OCI-LY3 (cell line): ENCODE measurements at regions not wholly inside any gene's neighbourhood (a gene's known extent, or its start where the extent isn't known, plus 50 kb on each side); places are given as distances from the start of the nearest gene placed in this dataset.

Experiments used
- H2AFZ ChIP-seq: fragments of 200-600, 300-600 bp; shearing (Covaris generic); 2 replicates; pipeline ENCODE4 v1.6.0; 2014; ENCODE audit warnings: antibody characterized with exemption, low read depth, low read length
- H3K27ac ChIP-seq: fragments of 200-600, 300-600 bp; sonication (generic); 2 replicates; pipeline ENCODE4 v1.5.1; 2014; ENCODE audit warnings: mild to moderate bottlenecking, low read length, moderate library complexity, mixed read lengths
- H3K27me3 ChIP-seq: fragments of 200-600, 300-600 bp; sonication (generic); 2 replicates; pipeline ENCODE4 v1.6.1; 2014; ENCODE audit warnings: low read depth, low read length, mixed read lengths
- H3K36me3 ChIP-seq: fragments of 200-600, 300-600 bp; sonication (generic); replicated peaks from 2 replicates; pipeline ENCODE3; 2014; ENCODE audit warnings: low read depth, low read length, mixed read lengths
- H3K4me1 ChIP-seq: fragments of 300-600, 200-600 bp; sonication (generic); 2 replicates; pipeline ENCODE4 v1.6.1; 2014; ENCODE audit warnings: low read length, mixed read lengths
- H3K4me2 ChIP-seq: fragments of 200-600, 300-600 bp; sonication (generic); 2 replicates; pipeline ENCODE4 v1.6.1; 2014; ENCODE audit warnings: low read length, mixed read lengths
- H3K4me3 ChIP-seq: fragments of 300-600, 200-600 bp; sonication (generic); 2 replicates; pipeline ENCODE4 v1.5.1; 2014; ENCODE audit warnings: antibody characterized with exemption, mild to moderate bottlenecking, low read length, moderate library complexity
- H3K79me2 ChIP-seq: fragments of 300-600, 200-600 bp; shearing (Covaris generic); 2 replicates; pipeline ENCODE4 v1.6.1; 2014; ENCODE audit warnings: mild to moderate bottlenecking, low read length, mixed read lengths
- H3K9ac ChIP-seq: fragments of 300-600, 200-600 bp; shearing (Covaris generic); 2 replicates; pipeline ENCODE4 v1.6.0; 2014; ENCODE audit warnings: mild to moderate bottlenecking, low read length, moderate library complexity
- H3K9me3 ChIP-seq: fragments of 200-600, 300-600 bp; shearing (Covaris generic); 2 replicates; pipeline ENCODE4 v1.6.1; 2014; ENCODE audit warnings: low read length, mixed read lengths; ENCODE audit not compliant: insufficient read depth
- H4K20me1 ChIP-seq: fragments of 200-600, 300-600 bp; sonication (generic); 2 replicates; pipeline ENCODE4 v1.6.1; 2016; ENCODE audit warnings: low read length, mixed read lengths; ENCODE audit not compliant: insufficient read depth
- EZH2phosphoT487 ChIP-seq: fragments of 200-600 bp; shearing (Covaris generic); IDR thresholded peaks from 2 replicates; pipeline ENCODE4 v1.6.1; 2018; ENCODE audit warnings: antibody characterized with exemption, mixed run types, low read depth
- TF ChIP-seq, protein P1 (sequence below): fragments of 200-600, 300-600 bp; sonication (generic); IDR thresholded peaks from 2 replicates; pipeline ENCODE4 v1.5.1; 2014; ENCODE audit warnings: antibody characterized with exemption, low read length, low read depth

DNA sequence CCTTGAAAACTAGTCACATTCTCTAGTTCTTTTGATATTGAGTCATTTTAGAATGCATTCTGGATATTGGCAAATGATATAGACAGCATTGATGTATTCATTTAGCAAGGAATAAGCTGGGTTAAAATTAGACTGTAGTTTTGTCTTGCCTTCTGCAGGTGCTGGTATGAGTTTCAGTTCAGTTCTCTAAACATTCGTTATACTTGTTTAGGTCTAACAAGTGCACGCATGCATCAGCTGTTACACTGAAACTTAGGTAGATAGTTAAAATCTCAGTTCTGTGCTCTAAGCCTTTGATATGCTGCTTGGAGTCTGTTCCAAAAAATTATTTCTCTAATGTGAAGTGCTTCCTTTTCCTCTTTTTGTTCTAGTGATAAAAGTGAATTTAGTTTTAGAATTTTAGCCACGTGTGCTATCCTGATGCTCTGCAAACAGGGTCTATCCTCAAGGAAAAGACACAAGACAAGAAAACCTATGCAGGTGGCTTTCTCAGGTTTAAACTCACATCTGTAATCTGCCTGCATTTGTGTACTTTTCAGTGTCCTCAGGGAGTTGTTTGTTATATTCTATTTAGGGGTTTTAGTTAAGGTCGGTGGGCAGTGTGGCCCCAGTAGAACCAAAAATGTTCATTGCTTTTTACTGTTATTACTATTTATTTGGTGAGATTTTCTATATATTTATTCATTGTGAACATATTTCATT, 409.0 kb downstream of the CDC14C start:
- Histone ChIP-seq H3K4me2 (peak overlapping the region; percentile 30), H3K27me3 (no peaks in the 10 kb centered on the region), H4K20me1 (no peaks in the 10 kb centered on the region), H3K79me2 (no peaks in the 10 kb centered on the region), H3K4me3 (no peak overlapping the region), H3K27ac (peak overlapping the region; percentile 63), H3K9me3 (no peaks in the 10 kb centered on the region), H3K4me1 (peaks cover 24% of the 10 kb centered on the region), H3K36me3 (no peaks in the 10 kb centered on the region), H3K9ac (no peak overlapping the region), H2AFZ (no peak overlapping the region)
- TF ChIP-seq, protein P1, sequence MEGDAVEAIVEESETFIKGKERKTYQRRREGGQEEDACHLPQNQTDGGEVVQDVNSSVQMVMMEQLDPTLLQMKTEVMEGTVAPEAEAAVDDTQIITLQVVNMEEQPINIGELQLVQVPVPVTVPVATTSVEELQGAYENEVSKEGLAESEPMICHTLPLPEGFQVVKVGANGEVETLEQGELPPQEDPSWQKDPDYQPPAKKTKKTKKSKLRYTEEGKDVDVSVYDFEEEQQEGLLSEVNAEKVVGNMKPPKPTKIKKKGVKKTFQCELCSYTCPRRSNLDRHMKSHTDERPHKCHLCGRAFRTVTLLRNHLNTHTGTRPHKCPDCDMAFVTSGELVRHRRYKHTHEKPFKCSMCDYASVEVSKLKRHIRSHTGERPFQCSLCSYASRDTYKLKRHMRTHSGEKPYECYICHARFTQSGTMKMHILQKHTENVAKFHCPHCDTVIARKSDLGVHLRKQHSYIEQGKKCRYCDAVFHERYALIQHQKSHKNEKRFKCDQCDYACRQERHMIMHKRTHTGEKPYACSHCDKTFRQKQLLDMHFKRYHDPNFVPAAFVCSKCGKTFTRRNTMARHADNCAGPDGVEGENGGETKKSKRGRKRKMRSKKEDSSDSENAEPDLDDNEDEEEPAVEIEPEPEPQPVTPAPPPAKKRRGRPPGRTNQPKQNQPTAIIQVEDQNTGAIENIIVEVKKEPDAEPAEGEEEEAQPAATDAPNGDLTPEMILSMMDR: no peak
- TF ChIP-seq EZH2phosphoT487: no peak

DNA sequence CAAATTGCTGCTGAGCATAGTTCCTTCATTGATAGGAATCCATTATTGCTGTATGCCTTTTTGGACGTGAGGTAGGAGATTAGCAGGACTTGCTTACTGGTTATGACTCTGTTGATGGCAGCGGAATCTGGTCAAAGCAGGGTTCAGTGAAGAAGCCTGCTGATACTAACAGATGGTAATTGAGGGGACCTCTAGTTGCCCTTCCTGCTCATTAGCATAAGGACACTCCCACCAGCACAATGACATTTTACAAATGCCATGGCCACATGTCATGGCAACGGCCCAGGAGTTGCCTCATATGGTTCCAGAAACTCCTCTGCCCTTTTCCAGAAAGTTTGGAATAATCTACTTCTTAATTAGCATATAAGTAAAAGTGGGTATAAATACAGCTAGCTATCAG, 417.5 kb downstream of the CDC14C start:
- Histone ChIP-seq H4K20me1 (no peaks in the 10 kb centered on the region), H2AFZ (no peak overlapping the region), H3K36me3 (no peaks in the 10 kb centered on the region), H3K4me2 (no peak overlapping the region), H3K4me1 (no peaks in the 10 kb centered on the region), H3K9ac (no peak overlapping the region), H3K79me2 (no peaks in the 10 kb centered on the region), H3K4me3 (no peak overlapping the region), H3K27me3 (no peaks in the 10 kb centered on the region), H3K9me3 (no peaks in the 10 kb centered on the region), H3K27ac (no peak overlapping the region)
- TF ChIP-seq, protein P1: no peak
- no peak for TF ChIP-seq EZH2phosphoT487

- TF ChIP-seq, protein P1: no peak
- no peak for TF ChIP-seq EZH2phosphoT487
These were observed 420.2 kb downstream of the CDC14C start for GRCh38 chr7:49344556-49344955.

GRCh38 chr7:49346195-49346899, 422.0 kb downstream of the CDC14C start:
- Histone ChIP-seq H3K9ac (no peak overlapping the region), H4K20me1 (no peaks in the 10 kb centered on the region), H3K9me3 (no peaks in the 10 kb centered on the region), H3K36me3 (no peaks in the 10 kb centered on the region), H3K4me1 (no peaks in the 10 kb centered on the region), H3K4me3 (no peak overlapping the region), H3K27me3 (no peaks in the 10 kb centered on the region), H3K27ac (no peak overlapping the region), H2AFZ (no peak overlapping the region), H3K4me2 (no peak overlapping the region), H3K79me2 (no peaks in the 10 kb centered on the region)
- TF ChIP-seq EZH2phosphoT487: no peak
- TF ChIP-seq, protein P1: no peak

More at GRCh38 chr7:49344556-49344955, 420.2 kb downstream of the CDC14C start:
- Histone ChIP-seq H3K9me3 (no peaks in the 10 kb centered on the region), H2AFZ (no peak overlapping the region), H3K9ac (no peak overlapping the region), H3K4me1 (no peaks in the 10 kb centered on the region), H4K20me1 (no peaks in the 10 kb centered on the region), H3K36me3 (no peaks in the 10 kb centered on the region), H3K79me2 (no peaks in the 10 kb centered on the region), H3K4me2 (no peak overlapping the region), H3K27ac (no peak overlapping the region), H3K4me3 (no peak overlapping the region), H3K27me3 (no peaks in the 10 kb centered on the region)
